Cardiac muscle cell (in vitro differentiated cells and primary cell): ENCODE measurements at regions not wholly inside any gene's neighbourhood (a gene's known extent, or its start where the extent isn't known, plus 50 kb on each side); places are given as distances from the start of the nearest gene placed in this dataset.

Experiments used
- DNase-seq, 2 donors: peaks; one replicate each; pipeline versions ENCODE4 v3.0.0 to v3.0.0-alpha.2; 2010 to 2017; ENCODE audit warnings: low read depth in 1 of 2, low spot score in 1 of 2
- H3K27ac ChIP-seq: fragments of 200-600 bp; sonication (generic); 2 replicates; pipeline ENCODE4 v1.5.1; 2016
- H3K27me3 ChIP-seq: fragments of 200-600 bp; sonication (generic); 2 replicates; pipeline ENCODE4 v1.6.0; 2016; ENCODE audit warnings: control low read depth
- H3K36me3 ChIP-seq: fragments of 200-600 bp; sonication (generic); 2 replicates; pipeline ENCODE4 v1.5.1; 2016; ENCODE audit warnings: control low read depth
- H3K4me1 ChIP-seq: fragments of 200-600 bp; sonication (generic); 2 replicates; pipeline ENCODE4 v1.8.1; 2017; ENCODE audit warnings: low read depth, mild to moderate bottlenecking, mixed run types
- H3K4me3 ChIP-seq: fragments of 200-600 bp; sonication (generic); 2 replicates; pipeline ENCODE4 v1.5.1; 2016; ENCODE audit warnings: mild to moderate bottlenecking
- H3K9me3 ChIP-seq: fragments of 200-600 bp; sonication (generic); 2 replicates; pipeline ENCODE4 v1.5.1; 2017; ENCODE audit warnings: low read depth, mild to moderate bottlenecking, control low read depth
- TF ChIP-seq, protein P1 (sequence below): IDR thresholded peaks from 2 replicates; pipeline ENCODE4 v1.5.1; 2012; ENCODE audit warnings: low read depth, mild to moderate bottlenecking, low read length

DNA sequence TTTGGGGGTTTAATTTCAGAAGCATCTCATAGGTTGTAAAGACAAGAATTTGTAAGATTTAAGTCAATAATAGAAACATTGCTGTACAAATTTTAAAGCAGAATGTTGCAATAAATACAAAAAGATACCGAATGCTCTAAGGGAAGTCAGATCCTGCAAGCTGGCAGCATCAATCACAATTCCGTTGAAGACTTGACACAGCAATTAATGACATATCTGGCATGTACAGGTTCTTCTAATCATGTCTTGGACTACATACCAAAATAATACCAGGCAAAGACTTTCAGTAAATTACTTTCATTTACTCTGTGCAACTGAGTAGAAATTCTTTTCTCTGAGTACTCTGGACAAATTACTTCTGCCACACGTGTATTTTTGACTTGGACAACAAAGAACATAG lies 54.0 kb upstream of the CDIN1 start:
- H3K4me1 ChIP-seq: no peaks in the 10 kb centered on the region
- TF ChIP-seq, protein P1, sequence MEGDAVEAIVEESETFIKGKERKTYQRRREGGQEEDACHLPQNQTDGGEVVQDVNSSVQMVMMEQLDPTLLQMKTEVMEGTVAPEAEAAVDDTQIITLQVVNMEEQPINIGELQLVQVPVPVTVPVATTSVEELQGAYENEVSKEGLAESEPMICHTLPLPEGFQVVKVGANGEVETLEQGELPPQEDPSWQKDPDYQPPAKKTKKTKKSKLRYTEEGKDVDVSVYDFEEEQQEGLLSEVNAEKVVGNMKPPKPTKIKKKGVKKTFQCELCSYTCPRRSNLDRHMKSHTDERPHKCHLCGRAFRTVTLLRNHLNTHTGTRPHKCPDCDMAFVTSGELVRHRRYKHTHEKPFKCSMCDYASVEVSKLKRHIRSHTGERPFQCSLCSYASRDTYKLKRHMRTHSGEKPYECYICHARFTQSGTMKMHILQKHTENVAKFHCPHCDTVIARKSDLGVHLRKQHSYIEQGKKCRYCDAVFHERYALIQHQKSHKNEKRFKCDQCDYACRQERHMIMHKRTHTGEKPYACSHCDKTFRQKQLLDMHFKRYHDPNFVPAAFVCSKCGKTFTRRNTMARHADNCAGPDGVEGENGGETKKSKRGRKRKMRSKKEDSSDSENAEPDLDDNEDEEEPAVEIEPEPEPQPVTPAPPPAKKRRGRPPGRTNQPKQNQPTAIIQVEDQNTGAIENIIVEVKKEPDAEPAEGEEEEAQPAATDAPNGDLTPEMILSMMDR: no peak
- no peaks in the 10 kb centered on the region for H3K9me3 ChIP-seq
- no peak for DNase-seq
- H3K27ac ChIP-seq: no peak overlapping the region
- no peak overlapping the region for H3K4me3 ChIP-seq
- no peaks in the 10 kb centered on the region for H3K27me3 ChIP-seq
- no peaks in the 10 kb centered on the region for H3K36me3 ChIP-seq

DNA sequence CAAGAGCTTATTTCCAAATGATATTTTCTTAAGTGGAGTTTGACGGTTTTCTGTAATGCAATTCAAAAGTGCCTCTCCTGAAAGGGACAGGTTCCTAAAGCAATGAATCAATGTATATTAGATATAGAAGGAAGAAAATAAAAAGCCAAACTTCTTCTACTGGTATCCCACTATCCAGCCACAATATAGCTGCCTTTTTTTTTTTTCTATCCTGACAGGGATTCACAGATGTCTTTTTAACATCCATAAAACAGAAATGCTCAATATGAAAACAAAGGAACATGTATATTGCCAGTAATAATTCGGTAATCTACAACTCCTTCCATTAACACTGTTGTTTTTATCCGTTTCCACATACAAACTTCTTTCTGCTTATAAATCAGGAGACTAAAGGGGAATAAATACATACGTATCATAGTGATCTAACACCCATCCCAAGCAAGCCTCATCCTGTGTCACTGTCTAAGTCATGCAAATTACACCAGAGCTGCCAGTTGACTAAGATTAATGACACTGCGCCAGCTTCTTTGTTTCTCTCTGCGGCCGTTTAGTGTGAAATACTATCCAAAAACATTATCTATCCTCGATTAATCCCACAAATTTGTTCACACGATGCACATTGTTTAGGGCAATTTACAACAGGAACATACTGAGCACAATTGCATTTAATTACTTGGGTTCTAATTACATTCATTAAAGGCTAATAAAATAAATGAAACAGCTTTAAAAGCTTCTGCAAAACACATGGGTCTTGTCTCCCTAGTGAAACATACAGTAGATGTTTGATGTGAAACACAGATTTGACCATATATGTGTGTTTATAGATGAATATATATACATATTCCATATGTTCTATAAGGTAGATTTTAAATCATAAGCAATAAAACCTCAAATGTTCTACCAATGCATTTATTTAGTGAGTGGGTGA lies 51.9 kb upstream of the CDIN1 start:
- TF ChIP-seq, protein P1: no peak
- no peak for DNase-seq
- H3K27ac ChIP-seq: no peak overlapping the region
- H3K36me3 ChIP-seq: no peaks in the 10 kb centered on the region
- no peaks in the 10 kb centered on the region for H3K9me3 ChIP-seq
- no peak overlapping the region for H3K4me3 ChIP-seq
- no peaks in the 10 kb centered on the region for H3K27me3 ChIP-seq
- no peaks in the 10 kb centered on the region for H3K4me1 ChIP-seq

DNA sequence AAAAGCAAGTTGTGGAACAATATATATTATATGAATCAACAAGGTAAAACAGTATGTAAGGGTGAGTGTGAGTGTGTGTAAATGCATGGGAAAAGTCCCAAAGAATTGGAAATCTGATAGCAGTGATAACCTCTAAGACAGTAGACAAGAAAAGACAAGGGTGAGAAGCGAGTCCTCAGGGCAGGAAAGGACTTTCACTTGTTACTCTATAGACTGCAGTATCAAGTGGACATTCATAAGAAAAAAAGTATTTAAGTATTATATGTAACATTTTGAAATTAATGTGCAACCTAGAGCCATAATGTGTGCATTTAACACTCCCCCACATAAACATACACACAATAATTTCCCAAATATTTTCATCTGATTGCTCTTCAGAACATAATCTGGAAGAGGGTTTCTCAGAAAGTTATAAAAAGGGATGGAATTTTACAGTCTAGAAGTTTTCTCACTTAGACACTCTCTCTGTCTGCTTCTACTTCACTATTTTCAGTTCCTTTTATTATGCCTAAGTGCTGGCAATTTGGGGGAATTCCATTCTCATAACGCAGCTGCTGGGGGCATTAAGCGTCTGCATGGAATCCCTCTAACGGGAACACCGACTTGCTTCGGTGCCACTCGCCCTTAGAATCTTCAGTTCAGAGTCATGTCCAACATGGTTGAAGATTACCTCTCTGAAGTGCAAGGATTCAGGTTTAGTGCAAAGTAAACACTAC lies 50.0 kb upstream of the CDIN1 start:
- no peaks in the 10 kb centered on the region for H3K36me3 ChIP-seq
- TF ChIP-seq, protein P1: no peak
- H3K9me3 ChIP-seq: no peaks in the 10 kb centered on the region
- H3K4me1 ChIP-seq: no peaks in the 10 kb centered on the region
- H3K27me3 ChIP-seq: no peaks in the 10 kb centered on the region
- no peak overlapping the region for H3K4me3 ChIP-seq
- no peak overlapping the region for H3K27ac ChIP-seq
- DNase-seq: no peak
